Breast epithelium (tissue), 3 donors: ENCODE measurements at regions not wholly inside any gene's neighbourhood (a gene's known extent, or its start where the extent isn't known, plus 50 kb on each side); places are given as distances from the start of the nearest gene placed in this dataset.

Source experiments
- CTCF ChIP-seq, 3 donors: fragments of 450-650 bp; IDR thresholded peaks; one replicate each; pipeline ENCODE4 v1.5.1; 2016 to 2017; ENCODE audit warnings: antibody characterized with exemption in 3 of 3, mild to moderate bottlenecking in 3 of 3, moderate library complexity in 3 of 3
- POLR2A ChIP-seq: fragments of 450-650 bp; IDR thresholded peaks from one replicate; pipeline ENCODE4 v1.6.1; 2016; ENCODE audit warnings: antibody characterized with exemption, mild to moderate bottlenecking, moderate library complexity
- POLR2AphosphoS5 ChIP-seq, 3 donors: sonication (generic); formaldehyde crosslinking; IDR thresholded peaks; one replicate each; pipeline ENCODE4 v1.6.1; 2017; ENCODE audit warnings: antibody characterized with exemption in 3 of 3

- TF ChIP-seq CTCF (IDR thresholded peaks at IDR 0.05), result no peak
- TF ChIP-seq POLR2A, result no peak
- no peak for TF ChIP-seq POLR2AphosphoS5 (IDR thresholded peaks at IDR 0.05)
Observed at GRCh38 chr7:16063221-16063620, 358.1 kb downstream of the CRPPA start.
